WTC11 (cell line): ENCODE measurements at regions not wholly inside any gene's neighbourhood (a gene's known extent, or its start where the extent isn't known, plus 50 kb on each side); places are given as distances from the start of the nearest gene placed in this dataset.

Source experiments
- CTCF ChIP-seq: fragments of 200-600 bp; IDR thresholded peaks from 2 replicates; pipeline ENCODE4 v1.8.0; 2022; ENCODE audit warnings: antibody characterized with exemption
- EMX1 ChIP-seq: fragments of 250-450 bp; sonication (Bioruptor Pico); IDR thresholded peaks from 2 replicates; pipeline ENCODE4 v1.8.0; 2021; ENCODE audit warnings: mild to moderate bottlenecking
- ESRRA ChIP-seq: sonication (generic); formaldehyde crosslinking; IDR thresholded peaks from 2 replicates; pipeline ENCODE4 v1.8.1; 2022; ENCODE audit warnings: mild to moderate bottlenecking, missing genetic modification reagents, borderline replicate concordance
- GRHL2 ChIP-seq: fragments of 250-450 bp; sonication (Bioruptor Pico); IDR thresholded peaks from 2 replicates; pipeline ENCODE4 v1.8.0; 2022; ENCODE audit warnings: mild to moderate bottlenecking, moderate library complexity; ENCODE audit not compliant: insufficient replicate concordance, severe bottlenecking
- STAT6 ChIP-seq: sonication (generic); formaldehyde crosslinking; conservative IDR thresholded peaks from 2 replicates; pipeline ENCODE4 v1.8.1; 2023; ENCODE audit warnings: mild to moderate bottlenecking, low read depth, missing genetic modification reagents, moderate library complexity
- ZBTB21 ChIP-seq: sonication (generic); formaldehyde crosslinking; IDR thresholded peaks from 2 replicates; pipeline ENCODE4 v1.8.1; 2023; ENCODE audit warnings: mild to moderate bottlenecking, missing genetic modification reagents, borderline replicate concordance
- ZBTB43 ChIP-seq: sonication (generic); formaldehyde crosslinking; IDR thresholded peaks from 2 replicates; pipeline ENCODE4 v1.8.1; 2023; ENCODE audit warnings: mild to moderate bottlenecking, missing genetic modification reagents
- ZNF121 ChIP-seq: sonication (generic); formaldehyde crosslinking; IDR thresholded peaks from 2 replicates; pipeline ENCODE4 v1.8.0; 2023; ENCODE audit warnings: missing genetic modification reagents
- TF ChIP-seq, protein P1 (sequence below): sonication (generic); formaldehyde crosslinking; IDR thresholded peaks from 2 replicates; pipeline ENCODE4 v1.8.1; 2023; ENCODE audit warnings: mild to moderate bottlenecking, missing genetic modification reagents, borderline replicate concordance
- TF ChIP-seq, protein P2 (sequence below): sonication (generic); formaldehyde crosslinking; IDR thresholded peaks from 2 replicates; pipeline ENCODE4 v1.8.1; 2022; ENCODE audit warnings: low read depth, missing genetic modification reagents, borderline replicate concordance
- TF ChIP-seq, protein P3 (sequence below): sonication (generic); formaldehyde crosslinking; IDR thresholded peaks from 2 replicates; pipeline ENCODE4 v1.8.0; 2022; ENCODE audit warnings: mild to moderate bottlenecking, missing genetic modification reagents
- TF ChIP-seq, protein P4 (sequence below): sonication (generic); formaldehyde crosslinking; IDR thresholded peaks from 2 replicates; pipeline ENCODE4 v1.8.1; 2022; ENCODE audit warnings: low read depth, mild to moderate bottlenecking, moderate library complexity, missing genetic modification reagents, borderline replicate concordance

DNA sequence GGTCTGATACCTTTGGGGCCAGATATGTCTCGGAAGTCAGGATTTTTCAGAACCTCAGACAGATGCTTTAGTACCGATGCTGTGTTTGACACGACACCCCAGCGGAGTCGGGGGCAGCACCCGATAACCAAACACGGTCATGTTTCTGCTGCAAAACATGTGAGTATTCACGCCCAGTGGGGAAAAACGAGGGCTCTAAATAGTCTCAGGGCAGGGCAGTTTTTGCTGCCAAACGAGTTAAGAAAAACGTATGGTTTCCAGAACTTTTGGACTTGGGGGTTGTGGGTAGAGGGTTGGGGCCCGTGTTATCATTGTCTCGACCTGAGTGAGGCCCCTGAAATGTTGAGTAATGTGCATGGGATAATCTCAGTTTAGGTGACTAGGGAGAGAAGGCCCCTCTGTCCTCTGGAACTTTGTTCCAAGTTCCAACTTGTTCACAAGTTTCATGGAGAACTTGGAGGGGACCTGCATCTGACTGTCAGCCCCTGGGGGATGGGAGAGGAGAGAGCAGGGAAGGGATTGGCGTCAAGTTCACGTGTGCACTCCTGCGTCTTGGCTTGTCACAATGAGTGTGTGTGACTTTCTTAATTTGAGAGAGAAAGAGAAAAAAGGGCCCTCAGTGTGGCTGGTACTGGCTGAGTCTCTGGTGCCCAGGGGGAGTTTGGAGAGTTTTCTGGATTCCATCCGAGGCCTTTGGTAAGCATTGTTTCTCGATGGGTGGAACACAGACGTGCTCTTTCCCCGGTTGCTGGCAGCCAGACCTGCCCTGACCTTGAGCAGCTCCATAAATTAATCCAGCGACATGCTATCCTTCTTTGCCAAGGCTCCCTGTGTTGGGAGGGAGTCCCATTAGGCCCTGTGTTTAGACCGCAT, 83.9 kb upstream of the CIBAR2 start:
- TF ChIP-seq, protein P1, sequence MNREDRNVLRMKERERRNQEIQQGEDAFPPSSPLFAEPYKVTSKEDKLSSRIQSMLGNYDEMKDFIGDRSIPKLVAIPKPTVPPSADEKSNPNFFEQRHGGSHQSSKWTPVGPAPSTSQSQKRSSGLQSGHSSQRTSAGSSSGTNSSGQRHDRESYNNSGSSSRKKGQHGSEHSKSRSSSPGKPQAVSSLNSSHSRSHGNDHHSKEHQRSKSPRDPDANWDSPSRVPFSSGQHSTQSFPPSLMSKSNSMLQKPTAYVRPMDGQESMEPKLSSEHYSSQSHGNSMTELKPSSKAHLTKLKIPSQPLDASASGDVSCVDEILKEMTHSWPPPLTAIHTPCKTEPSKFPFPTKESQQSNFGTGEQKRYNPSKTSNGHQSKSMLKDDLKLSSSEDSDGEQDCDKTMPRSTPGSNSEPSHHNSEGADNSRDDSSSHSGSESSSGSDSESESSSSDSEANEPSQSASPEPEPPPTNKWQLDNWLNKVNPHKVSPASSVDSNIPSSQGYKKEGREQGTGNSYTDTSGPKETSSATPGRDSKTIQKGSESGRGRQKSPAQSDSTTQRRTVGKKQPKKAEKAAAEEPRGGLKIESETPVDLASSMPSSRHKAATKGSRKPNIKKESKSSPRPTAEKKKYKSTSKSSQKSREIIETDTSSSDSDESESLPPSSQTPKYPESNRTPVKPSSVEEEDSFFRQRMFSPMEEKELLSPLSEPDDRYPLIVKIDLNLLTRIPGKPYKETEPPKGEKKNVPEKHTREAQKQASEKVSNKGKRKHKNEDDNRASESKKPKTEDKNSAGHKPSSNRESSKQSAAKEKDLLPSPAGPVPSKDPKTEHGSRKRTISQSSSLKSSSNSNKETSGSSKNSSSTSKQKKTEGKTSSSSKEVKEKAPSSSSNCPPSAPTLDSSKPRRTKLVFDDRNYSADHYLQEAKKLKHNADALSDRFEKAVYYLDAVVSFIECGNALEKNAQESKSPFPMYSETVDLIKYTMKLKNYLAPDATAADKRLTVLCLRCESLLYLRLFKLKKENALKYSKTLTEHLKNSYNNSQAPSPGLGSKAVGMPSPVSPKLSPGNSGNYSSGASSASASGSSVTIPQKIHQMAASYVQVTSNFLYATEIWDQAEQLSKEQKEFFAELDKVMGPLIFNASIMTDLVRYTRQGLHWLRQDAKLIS (CRISPR knock-in tag), result no peak
- TF ChIP-seq CTCF (no peak), ZBTB21 (CRISPR knock-in tag) (no peak), EMX1 (CRISPR knock-in tag) (no peak), ESRRA (CRISPR knock-in tag) (no peak), ZBTB43 (CRISPR knock-in tag) (no peak), ZNF121 (CRISPR knock-in tag) (no peak), GRHL2 (CRISPR knock-in tag) (no peak), STAT6 (no peak)
- TF ChIP-seq, protein P2, sequence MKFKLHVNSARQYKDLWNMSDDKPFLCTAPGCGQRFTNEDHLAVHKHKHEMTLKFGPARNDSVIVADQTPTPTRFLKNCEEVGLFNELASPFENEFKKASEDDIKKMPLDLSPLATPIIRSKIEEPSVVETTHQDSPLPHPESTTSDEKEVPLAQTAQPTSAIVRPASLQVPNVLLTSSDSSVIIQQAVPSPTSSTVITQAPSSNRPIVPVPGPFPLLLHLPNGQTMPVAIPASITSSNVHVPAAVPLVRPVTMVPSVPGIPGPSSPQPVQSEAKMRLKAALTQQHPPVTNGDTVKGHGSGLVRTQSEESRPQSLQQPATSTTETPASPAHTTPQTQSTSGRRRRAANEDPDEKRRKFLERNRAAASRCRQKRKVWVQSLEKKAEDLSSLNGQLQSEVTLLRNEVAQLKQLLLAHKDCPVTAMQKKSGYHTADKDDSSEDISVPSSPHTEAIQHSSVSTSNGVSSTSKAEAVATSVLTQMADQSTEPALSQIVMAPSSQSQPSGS, result no peak
- TF ChIP-seq, protein P3, sequence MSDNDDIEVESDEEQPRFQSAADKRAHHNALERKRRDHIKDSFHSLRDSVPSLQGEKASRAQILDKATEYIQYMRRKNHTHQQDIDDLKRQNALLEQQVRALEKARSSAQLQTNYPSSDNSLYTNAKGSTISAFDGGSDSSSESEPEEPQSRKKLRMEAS (CRISPR knock-in tag), result no peak
- TF ChIP-seq, protein P4, sequence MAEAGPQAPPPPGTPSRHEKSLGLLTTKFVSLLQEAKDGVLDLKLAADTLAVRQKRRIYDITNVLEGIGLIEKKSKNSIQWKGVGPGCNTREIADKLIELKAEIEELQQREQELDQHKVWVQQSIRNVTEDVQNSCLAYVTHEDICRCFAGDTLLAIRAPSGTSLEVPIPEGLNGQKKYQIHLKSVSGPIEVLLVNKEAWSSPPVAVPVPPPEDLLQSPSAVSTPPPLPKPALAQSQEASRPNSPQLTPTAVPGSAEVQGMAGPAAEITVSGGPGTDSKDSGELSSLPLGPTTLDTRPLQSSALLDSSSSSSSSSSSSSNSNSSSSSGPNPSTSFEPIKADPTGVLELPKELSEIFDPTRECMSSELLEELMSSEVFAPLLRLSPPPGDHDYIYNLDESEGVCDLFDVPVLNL, result no peak
